VCaP (cell line): ENCODE measurements at regions not wholly inside any gene's neighbourhood (a gene's known extent, or its start where the extent isn't known, plus 50 kb on each side); places are given as distances from the start of the nearest gene placed in this dataset.

Experiments used
- H3K27ac ChIP-seq: fragments of 450-650 bp; 2 replicates; pipeline ENCODE4 v1.5.1; 2017
- CTCF ChIP-seq: fragments of 450-650 bp; conservative IDR thresholded peaks from 2 replicates; pipeline ENCODE4 v1.5.1; 2017; ENCODE audit warnings: mild to moderate bottlenecking, moderate library complexity

GRCh38 chr2:64718250-64718885 lies 64.7 kb upstream of the SERTAD2 start:
- TF ChIP-seq CTCF = no peak
- H3K27ac ChIP-seq = no peak overlapping the region

GRCh38 chr2:64720535-64721319 lies 67.0 kb upstream of the SERTAD2 start:
- H3K27ac ChIP-seq = no peak overlapping the region
- TF ChIP-seq CTCF = no peak

- TF ChIP-seq CTCF = no peak
- H3K27ac ChIP-seq = no peak overlapping the region
Measured at GRCh38 chr2:64721320-64721623, 67.6 kb upstream of the SERTAD2 start.

- no peak overlapping the region for H3K27ac ChIP-seq
- TF ChIP-seq CTCF = no peak
Measured at GRCh38 chr2:64722291-64723044, 68.8 kb upstream of the SERTAD2 start.

- no peak overlapping the region for H3K27ac ChIP-seq
- TF ChIP-seq CTCF = no peak
Measured at GRCh38 chr2:64727013-64727767, 73.5 kb upstream of the SERTAD2 start.

GRCh38 chr2:64727843-64728463 lies 74.2 kb upstream of the SERTAD2 start:
- no peak overlapping the region; the same call in 1 of the 2 replicates for H3K27ac ChIP-seq
- TF ChIP-seq CTCF = no peak
